ENCODE measurements at regions not wholly inside any gene's neighbourhood (a gene's known extent, or its start where the extent isn't known, plus 50 kb on each side); places are given as distances from the start of the nearest gene placed in this dataset.

DNA sequence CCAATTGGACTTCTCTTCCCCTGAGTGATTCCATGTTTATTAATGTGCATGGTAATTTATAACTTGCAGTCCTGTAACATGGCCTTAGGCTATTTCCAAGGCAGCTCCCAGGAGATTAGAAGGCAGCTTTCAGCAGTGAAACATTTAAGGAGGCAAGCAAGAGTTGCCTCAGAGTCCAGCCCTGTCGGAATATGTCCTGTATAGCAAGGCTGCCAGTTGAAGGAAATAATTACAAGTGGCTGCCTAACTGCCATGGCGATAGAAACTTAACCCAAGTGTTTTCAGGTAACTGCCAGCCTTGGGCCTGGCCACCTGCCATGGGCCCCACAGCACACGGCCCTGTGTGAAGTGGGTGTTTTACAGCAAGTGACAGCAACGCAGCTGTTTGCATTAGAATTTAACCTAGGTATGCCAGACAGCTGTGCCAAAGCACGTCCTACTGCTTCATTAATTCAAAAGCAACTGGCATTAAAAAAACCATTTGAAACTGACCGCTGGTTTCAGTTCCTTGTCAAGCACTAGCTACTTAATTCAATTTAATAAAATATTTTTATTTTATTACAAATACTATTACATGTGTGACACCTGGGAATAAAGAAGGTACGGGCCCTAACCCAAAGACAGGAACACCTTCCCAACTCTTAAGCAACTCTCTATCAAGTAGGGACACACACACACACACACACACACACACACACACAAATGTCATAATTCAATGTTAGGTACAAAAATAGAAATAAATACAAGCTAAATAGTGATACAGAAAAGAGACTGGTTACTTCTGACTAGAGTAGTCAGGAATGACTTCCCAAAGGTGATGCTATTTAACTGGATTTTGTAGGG lies 151.8 kb upstream of the HEY2 start:
- no peak for DNase-seq (ENCODE audit: low spot score in 2 of 2, unreplicated experiment in 2 of 2)
- H3K4me1 Mint-ChIP-seq = peaks cover 29% of the 10 kb centered on the region
- H3K9me3 Mint-ChIP-seq = no peaks in the 10 kb centered on the region
- H3K4me3 Mint-ChIP-seq = no peak overlapping the region
- no peaks in the 10 kb centered on the region for H3K27me3 Mint-ChIP-seq (ENCODE audit: low read depth)
- peak overlapping the region; percentile 43 for H3K27ac Mint-ChIP-seq
- TF ChIP-seq, protein P1, sequence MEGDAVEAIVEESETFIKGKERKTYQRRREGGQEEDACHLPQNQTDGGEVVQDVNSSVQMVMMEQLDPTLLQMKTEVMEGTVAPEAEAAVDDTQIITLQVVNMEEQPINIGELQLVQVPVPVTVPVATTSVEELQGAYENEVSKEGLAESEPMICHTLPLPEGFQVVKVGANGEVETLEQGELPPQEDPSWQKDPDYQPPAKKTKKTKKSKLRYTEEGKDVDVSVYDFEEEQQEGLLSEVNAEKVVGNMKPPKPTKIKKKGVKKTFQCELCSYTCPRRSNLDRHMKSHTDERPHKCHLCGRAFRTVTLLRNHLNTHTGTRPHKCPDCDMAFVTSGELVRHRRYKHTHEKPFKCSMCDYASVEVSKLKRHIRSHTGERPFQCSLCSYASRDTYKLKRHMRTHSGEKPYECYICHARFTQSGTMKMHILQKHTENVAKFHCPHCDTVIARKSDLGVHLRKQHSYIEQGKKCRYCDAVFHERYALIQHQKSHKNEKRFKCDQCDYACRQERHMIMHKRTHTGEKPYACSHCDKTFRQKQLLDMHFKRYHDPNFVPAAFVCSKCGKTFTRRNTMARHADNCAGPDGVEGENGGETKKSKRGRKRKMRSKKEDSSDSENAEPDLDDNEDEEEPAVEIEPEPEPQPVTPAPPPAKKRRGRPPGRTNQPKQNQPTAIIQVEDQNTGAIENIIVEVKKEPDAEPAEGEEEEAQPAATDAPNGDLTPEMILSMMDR (IDR thresholded peaks at IDR 0.05; ENCODE audit: unreplicated experiment) = no peak
- no peaks in the 10 kb centered on the region for H3K36me3 Mint-ChIP-seq

DNA sequence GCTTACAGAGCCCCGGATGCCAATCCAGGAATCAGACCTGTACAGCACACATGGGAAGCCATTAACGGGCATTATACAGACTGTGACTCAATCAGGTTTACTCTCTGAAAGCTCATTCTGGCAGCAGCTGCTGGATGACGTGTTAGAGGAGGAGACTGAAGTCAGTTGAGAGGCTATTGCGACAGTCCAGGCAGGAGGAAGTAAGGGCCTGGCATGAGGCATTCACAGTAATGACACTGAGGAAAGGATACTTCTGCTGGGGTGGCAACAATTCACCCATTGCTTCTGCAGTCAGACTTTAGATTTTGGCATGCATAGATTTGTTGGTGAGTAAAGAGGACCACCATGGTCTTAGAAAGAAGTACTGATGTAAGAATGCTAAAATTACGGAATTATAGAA lies 151.0 kb upstream of the HEY2 start:
- Mint-ChIP-seq H3K27ac (no peak overlapping the region), H3K27me3 (ENCODE audit: low read depth) (no peaks in the 10 kb centered on the region)
- no peak for DNase-seq (ENCODE audit: low spot score in 2 of 2, unreplicated experiment in 2 of 2)

DNA sequence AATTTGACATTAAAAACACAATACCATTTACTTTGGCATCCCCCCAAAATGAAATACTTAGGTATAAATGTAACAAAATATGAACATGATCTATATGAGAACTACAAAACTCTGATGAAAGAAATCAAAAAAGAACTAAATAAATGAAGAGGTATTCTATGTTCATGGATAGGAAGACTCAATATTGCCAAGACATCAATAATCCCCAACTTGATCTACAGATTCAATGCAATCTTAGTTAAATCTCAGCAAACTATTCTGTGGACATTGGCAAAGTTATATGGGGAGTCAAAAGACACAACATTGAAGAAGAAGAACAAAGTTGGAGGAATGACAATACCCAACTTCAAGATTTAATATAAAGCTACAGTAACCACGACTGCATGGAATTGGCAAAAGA lies 145.2 kb upstream of the HEY2 start:
- no peak overlapping the region for H3K27ac Mint-ChIP-seq
- TF ChIP-seq, protein P1 (IDR thresholded peaks at IDR 0.05; ENCODE audit: unreplicated experiment) = no peak
- H3K27me3 Mint-ChIP-seq (ENCODE audit: low read depth) = no peaks in the 10 kb centered on the region
- H3K4me3 Mint-ChIP-seq = no peak overlapping the region
- H3K4me1 Mint-ChIP-seq = no peaks in the 10 kb centered on the region
- peaks cover 1% of the 10 kb centered on the region for H3K36me3 Mint-ChIP-seq
- no peak for DNase-seq (ENCODE audit: low spot score in 2 of 2, unreplicated experiment in 2 of 2)
- H3K9me3 Mint-ChIP-seq = peaks cover 31% of the 10 kb centered on the region

More for the DNA sequence above, 151.0 kb upstream of the HEY2 start:
- Mint-ChIP-seq H3K4me3 (no peak overlapping the region), H3K9me3 (peaks cover 7% of the 10 kb centered on the region), H3K4me1 (peaks cover 29% of the 10 kb centered on the region), H3K36me3 (no peaks in the 10 kb centered on the region)
- TF ChIP-seq, protein P1 (IDR thresholded peaks at IDR 0.05; ENCODE audit: unreplicated experiment) = no peak

DNA sequence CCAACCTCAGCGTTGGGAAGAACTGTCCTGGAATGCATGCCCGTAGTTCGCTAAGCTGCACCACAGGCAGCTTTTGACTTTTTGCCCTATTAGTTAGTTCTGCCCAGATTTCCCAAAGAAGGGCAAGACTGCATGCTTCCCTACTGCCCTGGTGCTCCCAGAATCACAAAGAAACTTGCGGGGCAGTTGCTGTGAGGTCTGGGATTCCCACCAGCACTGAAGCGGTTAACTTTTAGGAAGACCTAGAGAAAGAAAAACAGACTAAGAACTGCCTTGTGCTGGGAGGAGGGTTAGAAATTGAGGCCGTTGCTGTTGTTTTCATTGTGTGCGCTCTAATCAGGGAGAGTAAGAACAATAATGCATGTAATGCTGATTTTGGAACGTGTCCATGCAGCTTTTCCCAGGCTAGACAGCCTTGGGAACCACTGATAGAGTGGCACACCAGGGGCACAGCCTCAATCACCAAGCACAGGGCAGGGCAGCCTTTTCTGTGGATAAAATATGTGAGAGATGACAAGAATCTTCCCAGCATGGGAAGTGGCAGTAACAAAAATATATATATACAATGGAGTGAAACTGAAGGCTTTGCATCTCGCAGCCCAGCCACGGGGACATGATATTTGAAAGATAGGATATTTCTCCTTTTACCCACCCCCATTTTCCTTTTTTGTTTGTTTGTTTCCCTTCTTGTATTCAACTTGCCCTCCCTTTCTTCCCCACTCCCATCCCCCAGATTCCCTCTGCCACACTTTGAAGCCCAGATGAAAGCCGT lies 137.7 kb upstream of the HEY2 start:
- H3K27me3 Mint-ChIP-seq (ENCODE audit: low read depth) = no peaks in the 10 kb centered on the region
- no peak for DNase-seq (ENCODE audit: low spot score in 2 of 2, unreplicated experiment in 2 of 2)
- peaks cover 1% of the 10 kb centered on the region for H3K36me3 Mint-ChIP-seq
- TF ChIP-seq, protein P1 (IDR thresholded peaks at IDR 0.05; ENCODE audit: unreplicated experiment) = no peak
- H3K9me3 Mint-ChIP-seq = peaks cover 11% of the 10 kb centered on the region
- H3K4me3 Mint-ChIP-seq = peak overlapping the region; percentile 48
- peaks cover 18% of the 10 kb centered on the region for H3K4me1 Mint-ChIP-seq
- peak overlapping the region; percentile 89 for H3K27ac Mint-ChIP-seq

DNA sequence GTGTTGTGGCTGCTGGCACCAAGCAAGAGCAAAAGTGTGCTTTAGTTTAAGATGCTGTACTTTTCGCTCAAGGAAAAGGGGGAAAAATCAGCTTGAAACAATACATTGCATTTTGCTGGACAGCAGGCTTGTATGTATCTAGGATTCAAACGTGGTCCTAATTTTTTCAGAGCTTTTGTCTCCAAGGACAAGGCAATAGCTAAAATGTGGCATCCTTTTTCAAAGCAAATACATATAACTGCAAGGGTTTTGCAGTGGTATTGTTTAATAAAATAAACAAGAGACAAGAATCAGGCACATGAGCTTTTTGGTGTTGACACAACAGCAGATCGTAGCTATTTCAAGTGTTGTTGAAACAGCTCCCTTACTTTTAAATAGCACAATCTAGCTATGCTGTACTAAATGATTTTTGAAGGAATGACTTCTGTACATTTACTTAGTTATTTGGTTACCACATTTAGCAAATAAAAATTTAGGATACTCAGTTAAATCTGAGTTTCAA lies 137.0 kb upstream of the HEY2 start:
- H3K27me3 Mint-ChIP-seq (ENCODE audit: low read depth) = no peaks in the 10 kb centered on the region
- peak overlapping the region; percentile 89 for H3K27ac Mint-ChIP-seq
- peaks cover 18% of the 10 kb centered on the region for H3K4me1 Mint-ChIP-seq
- H3K9me3 Mint-ChIP-seq = peaks cover 11% of the 10 kb centered on the region
- no peak for DNase-seq (ENCODE audit: low spot score in 2 of 2, unreplicated experiment in 2 of 2)
- TF ChIP-seq, protein P1 (IDR thresholded peaks at IDR 0.05; ENCODE audit: unreplicated experiment) = no peak
- H3K4me3 Mint-ChIP-seq = peak overlapping the region; percentile 48
- peaks cover 1% of the 10 kb centered on the region for H3K36me3 Mint-ChIP-seq
